HG02642 (cell line): ENCODE measurements at regions not wholly inside any gene's neighbourhood (a gene's known extent, or its start where the extent isn't known, plus 50 kb on each side); places are given as distances from the start of the nearest gene placed in this dataset.

Experiments used
- ATAC-seq: cut with Tn5 transposase; IDR thresholded peaks from one replicate; pipeline ENCODE4 v1.9.1; 2021; ENCODE audit warnings: mild to moderate bottlenecking; ENCODE audit not compliant: unreplicated experiment, poor library complexity

- no peak for ATAC-seq
Measured at GRCh38 chr9:79334001-79334400, 237.8 kb upstream of the TLE4 start.

- ATAC-seq = no peak
Measured at GRCh38 chr9:79334711-79335110, 237.1 kb upstream of the TLE4 start.

DNA sequence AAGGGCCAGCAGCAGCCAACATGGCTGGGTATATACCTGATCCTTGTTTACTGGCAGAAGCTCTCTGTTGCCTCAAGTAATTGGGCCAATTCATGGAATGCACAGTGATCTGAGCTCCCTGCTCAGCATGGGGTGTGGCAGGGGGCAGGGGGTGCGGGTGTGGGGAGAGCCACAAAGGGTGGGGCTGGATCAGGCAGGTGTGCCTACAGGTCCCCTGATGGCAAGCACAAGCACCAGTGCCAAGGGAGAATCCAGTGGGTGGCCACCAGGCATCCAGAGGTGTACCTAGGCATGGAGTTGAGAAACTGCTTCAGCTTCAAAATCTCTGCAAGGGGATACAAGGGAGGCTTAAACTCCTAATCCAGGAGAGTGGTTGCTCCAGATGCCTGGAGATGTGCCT, 235.8 kb upstream of the TLE4 start:
- ATAC-seq = no peak

GRCh38 chr9:79341561-79341960, 230.2 kb upstream of the TLE4 start:
- ATAC-seq = no peak

DNA sequence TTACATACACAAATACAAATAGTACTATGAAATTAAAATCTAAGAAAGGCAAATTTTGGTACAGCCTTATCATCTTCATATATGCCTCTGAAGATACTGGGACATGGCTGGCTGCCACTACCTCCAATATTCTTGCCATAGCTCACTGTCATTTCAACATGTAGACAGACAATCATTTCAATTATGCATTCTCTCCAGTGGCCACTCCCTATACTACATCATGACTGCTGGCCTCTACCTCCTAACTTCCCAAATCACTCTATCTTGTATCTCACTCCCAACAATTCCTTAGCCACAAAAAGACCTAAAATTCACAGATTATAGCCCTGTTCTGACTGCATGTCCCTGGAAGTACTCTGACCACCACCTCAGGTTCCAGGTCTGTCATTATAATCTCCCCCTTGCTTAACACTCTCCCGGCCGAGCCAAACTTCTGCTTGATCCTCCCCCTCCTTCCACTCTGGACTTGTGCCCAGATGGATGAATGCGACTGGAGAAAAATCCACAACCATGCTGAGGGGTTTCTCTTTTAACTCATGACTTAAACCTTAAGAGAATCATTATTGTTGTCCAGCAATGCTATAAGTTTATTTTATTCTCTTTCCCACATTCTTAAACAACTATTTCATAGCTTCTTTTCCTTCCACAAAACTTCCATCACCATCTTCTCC, 225.3 kb upstream of the TLE4 start:
- no peak for ATAC-seq

- ATAC-seq = no peak
Measured at GRCh38 chr9:79352322-79352721, 219.4 kb upstream of the TLE4 start.

GRCh38 chr9:79353856-79354520, 217.8 kb upstream of the TLE4 start:
- no peak for ATAC-seq

- ATAC-seq = no peak
Measured at GRCh38 chr9:79357194-79357593, 214.6 kb upstream of the TLE4 start.

GRCh38 chr9:79357616-79358015, 214.1 kb upstream of the TLE4 start:
- no peak for ATAC-seq

GRCh38 chr9:79360387-79361347, 211.1 kb upstream of the TLE4 start:
- ATAC-seq = no peak

DNA sequence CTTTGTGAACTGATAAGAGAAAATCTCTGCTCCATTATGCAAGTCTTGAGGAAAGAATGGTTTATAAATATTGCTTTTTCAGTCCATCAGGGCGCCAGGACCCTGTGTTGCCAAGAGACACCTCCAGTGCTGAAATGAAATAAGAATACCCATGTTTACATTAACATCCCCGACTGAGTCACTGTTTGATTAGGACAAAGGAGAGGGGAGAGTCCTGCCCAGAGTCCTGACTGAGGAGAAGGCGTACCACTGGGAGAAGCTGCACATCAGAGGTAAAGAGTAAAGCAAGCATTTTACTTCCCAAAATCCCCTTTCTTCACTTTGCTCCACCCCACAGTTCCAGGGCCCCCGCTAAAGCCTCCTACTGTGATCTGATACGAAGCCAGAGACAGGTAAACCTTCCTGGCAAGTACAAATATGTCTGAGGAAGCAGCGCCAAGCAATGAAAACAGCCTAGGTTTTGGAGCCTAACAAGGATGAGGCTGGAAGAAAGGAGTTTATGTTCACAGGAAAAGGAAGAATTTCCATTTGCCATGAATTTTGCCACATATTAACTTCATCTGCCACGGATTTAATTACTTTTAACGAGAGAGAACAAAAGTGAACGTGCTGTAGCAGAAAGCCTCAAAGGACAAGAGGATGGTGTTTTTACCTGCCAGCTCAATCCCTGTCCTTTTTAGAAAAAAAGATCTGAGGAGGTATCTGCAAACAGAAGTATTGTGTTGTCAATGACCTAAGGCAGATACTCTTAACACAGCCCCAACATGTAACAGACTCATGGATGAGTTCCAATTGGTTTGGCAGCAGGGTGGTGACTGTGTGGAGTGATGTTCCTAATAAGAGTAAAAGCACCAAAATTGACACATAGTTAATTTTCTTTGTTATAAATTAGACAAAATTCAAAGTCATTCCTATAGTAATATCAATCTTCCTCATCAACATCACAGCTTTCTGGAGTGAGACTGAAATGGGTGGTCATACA, 209.4 kb upstream of the TLE4 start:
- ATAC-seq = no peak

GRCh38 chr9:79369676-79370075, 202.1 kb upstream of the TLE4 start:
- ATAC-seq = no peak

DNA sequence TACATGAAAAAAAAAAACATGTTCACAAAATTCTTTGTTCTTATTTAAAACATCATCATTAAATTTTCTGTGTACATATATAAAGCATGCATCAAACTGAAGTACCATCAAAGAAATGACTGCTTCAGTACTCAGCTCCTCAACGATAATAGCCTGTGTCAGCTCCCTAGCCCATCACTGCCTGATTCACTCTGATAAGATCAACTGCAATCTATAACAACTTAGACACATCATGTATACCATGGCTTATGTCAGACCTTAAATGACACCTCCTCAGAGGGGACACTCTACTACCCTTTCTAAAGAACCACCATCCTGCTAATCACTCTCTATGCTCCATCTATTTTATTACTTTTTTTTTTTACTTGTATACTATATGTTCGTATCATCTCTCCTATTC, 200.5 kb upstream of the TLE4 start:
- ATAC-seq = no peak

DNA sequence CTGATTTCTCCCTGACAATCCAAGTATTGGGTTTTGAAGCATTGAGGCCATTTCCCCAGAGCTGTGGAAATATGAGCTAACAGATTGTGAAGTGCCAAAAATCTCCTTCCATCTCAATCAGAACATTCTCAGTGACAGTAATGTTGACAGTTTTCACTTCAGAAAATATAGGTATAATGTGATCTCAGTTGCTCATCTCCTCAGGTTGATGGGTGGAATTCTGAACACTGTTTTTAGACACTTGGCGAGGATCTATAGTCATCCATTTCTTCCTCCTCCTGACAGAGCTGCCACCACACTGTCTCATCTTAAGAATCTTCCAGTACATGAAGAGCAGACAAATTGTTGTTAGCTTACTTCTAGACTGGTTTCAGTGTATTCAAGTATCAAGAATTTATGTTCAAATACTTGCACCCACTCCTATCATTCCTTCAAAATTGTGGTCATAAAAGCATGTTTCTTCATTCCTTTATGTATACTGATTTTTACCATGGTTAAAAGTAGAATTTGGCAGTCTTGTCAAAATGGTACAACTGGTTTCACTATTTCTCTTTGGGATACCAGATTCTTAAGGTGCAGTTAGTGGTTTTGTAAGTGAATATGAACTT, 199.7 kb upstream of the TLE4 start:
- no peak for ATAC-seq

- no peak for ATAC-seq
Measured at GRCh38 chr9:79377339-79377855, 194.4 kb upstream of the TLE4 start.

DNA sequence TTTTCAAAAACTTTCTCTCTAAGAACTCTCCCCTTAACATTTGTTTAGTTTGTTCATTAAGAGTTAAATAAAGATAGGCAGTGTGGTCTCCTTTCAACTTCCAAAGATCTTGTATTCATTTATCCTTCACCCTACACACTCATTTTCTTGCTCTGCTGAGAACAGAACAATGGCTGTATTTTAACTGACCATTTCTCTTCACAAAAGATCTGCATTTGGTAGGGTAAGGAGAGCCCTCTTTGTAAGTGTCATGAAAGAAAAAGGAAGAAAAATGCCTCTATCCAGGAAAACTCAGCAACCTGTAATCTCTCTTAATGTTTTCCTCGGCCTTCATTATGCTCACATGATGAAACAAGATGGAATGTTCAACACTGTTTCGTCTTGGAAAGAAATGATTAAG, 193.7 kb upstream of the TLE4 start:
- ATAC-seq = no peak

GRCh38 chr9:79382044-79382443, 189.7 kb upstream of the TLE4 start:
- ATAC-seq = no peak

GRCh38 chr9:79382458-79382857, 189.3 kb upstream of the TLE4 start:
- no peak for ATAC-seq

DNA sequence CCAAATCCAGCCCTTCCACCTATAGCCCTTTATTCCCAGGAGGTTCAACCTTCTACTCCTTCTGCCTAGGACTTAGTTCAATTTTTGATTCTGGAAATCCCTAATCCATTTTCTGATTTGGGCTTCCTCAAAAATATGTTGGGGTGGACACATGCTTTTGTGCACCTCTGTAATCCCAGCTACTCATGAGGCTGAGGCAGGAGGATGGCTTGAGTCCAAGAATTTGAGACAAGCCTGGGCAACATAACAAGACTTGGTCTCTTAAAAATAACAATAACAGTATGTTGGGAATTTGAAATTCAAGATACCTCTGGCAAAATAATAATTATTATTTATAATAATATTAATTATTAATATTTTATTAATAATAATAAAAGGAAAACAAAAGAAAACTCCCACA, 188.7 kb upstream of the TLE4 start:
- no peak for ATAC-seq
